ENCODE measurements at regions not wholly inside any gene's neighbourhood (a gene's known extent, or its start where the extent isn't known, plus 50 kb on each side); places are given as distances from the start of the nearest gene placed in this dataset.

- no peak for FAIRE-seq
Measured at GRCh38 chr3:72290859-72291638, 506.1 kb upstream of the PROK2 start.

GRCh38 chr3:72289692-72290071 is 504.7 kb upstream of the PROK2 start:
- no peak for FAIRE-seq

- no peak for FAIRE-seq
Measured at GRCh38 chr3:72288955-72289691, 504.2 kb upstream of the PROK2 start.

- no peak for FAIRE-seq
Measured at GRCh38 chr3:72287956-72288355, 503.0 kb upstream of the PROK2 start.

GRCh38 chr3:72285502-72285901 is 500.6 kb upstream of the PROK2 start:
- no peak for FAIRE-seq

- FAIRE-seq, result no peak
Measured at GRCh38 chr3:72284471-72284870, 499.5 kb upstream of the PROK2 start.

GRCh38 chr3:72282918-72283317 is 498.0 kb upstream of the PROK2 start:
- no peak for FAIRE-seq

GRCh38 chr3:72281551-72281950 is 496.6 kb upstream of the PROK2 start:
- FAIRE-seq, result no peak

- FAIRE-seq, result no peak
Measured at GRCh38 chr3:72280876-72281275, 495.9 kb upstream of the PROK2 start.

- no peak for FAIRE-seq
Measured at GRCh38 chr3:72279631-72280041, 494.7 kb upstream of the PROK2 start.

- FAIRE-seq, result no peak
Measured at GRCh38 chr3:72279068-72279604, 494.2 kb upstream of the PROK2 start.

- FAIRE-seq, result no peak
Measured at GRCh38 chr3:72278349-72279067, 493.6 kb upstream of the PROK2 start.

GRCh38 chr3:72277710-72278109 is 492.8 kb upstream of the PROK2 start:
- no peak for FAIRE-seq

- FAIRE-seq, result no peak
Measured at GRCh38 chr3:72276806-72277205, 491.9 kb upstream of the PROK2 start.

GRCh38 chr3:72275331-72275751 is 490.4 kb upstream of the PROK2 start:
- FAIRE-seq, result no peak

GRCh38 chr3:72274493-72275330 is 489.8 kb upstream of the PROK2 start:
- no peak for FAIRE-seq

- FAIRE-seq, result no peak
Measured at GRCh38 chr3:72273615-72274014, 488.7 kb upstream of the PROK2 start.

- no peak for FAIRE-seq
Measured at GRCh38 chr3:72272356-72272755, 487.4 kb upstream of the PROK2 start.

- FAIRE-seq, result no peak
Measured at GRCh38 chr3:72271923-72272322, 487.0 kb upstream of the PROK2 start.

GRCh38 chr3:72271216-72271615 is 486.3 kb upstream of the PROK2 start:
- no peak for FAIRE-seq

- no peak for FAIRE-seq
Measured at GRCh38 chr3:72270730-72271129, 485.8 kb upstream of the PROK2 start.

GRCh38 chr3:72270072-72270681 is 485.2 kb upstream of the PROK2 start:
- FAIRE-seq, result no peak
